ENCODE measurements at regions not wholly inside any gene's neighbourhood (a gene's known extent, or its start where the extent isn't known, plus 50 kb on each side); places are given as distances from the start of the nearest gene placed in this dataset.

GRCh38 chr16:86905302-86905701 lies 327.0 kb downstream of the FOXL1 start:
- WGBS, 2 experiments = 93 to 97% methylated on average over 9 of the region's 9 CpGs
- H3K4me1 ChIP-seq (ENCODE audit: control insufficient read depth, insufficient read depth, low read length) = no peaks in the 10 kb centered on the region

GRCh38 chr16:86906623-86907022 lies 328.3 kb downstream of the FOXL1 start:
- H3K4me1 ChIP-seq (ENCODE audit: control insufficient read depth, insufficient read depth, low read length) = no peaks in the 10 kb centered on the region
- H3K9me3 ChIP-seq (ENCODE audit: control insufficient read depth, low read length) = no peaks in the 10 kb centered on the region
- H3K36me3 ChIP-seq (ENCODE audit: control insufficient read depth, insufficient read depth, low read length) = no peaks in the 10 kb centered on the region
- no peak overlapping the region for H3K4me3 ChIP-seq (ENCODE audit: insufficient read depth, low read depth, low read length)
- no peaks in the 10 kb centered on the region for H3K27me3 ChIP-seq (ENCODE audit: control insufficient read depth, insufficient read depth, low read length, poor library complexity, severe bottlenecking)
- WGBS, 2 experiments = 96% methylated on average over 14 of the region's 14 CpGs
- no peak overlapping the region for H3K27ac ChIP-seq (ENCODE audit: insufficient read depth, low read depth, low read length, poor library complexity, severe bottlenecking)

More at GRCh38 chr16:86905302-86905701, 327.0 kb downstream of the FOXL1 start:
- H3K4me3 ChIP-seq (ENCODE audit: insufficient read depth, low read depth, low read length) = no peak overlapping the region
- H3K27me3 ChIP-seq (ENCODE audit: control insufficient read depth, insufficient read depth, low read length, poor library complexity, severe bottlenecking) = no peaks in the 10 kb centered on the region
- H3K9me3 ChIP-seq (ENCODE audit: control insufficient read depth, low read length) = no peaks in the 10 kb centered on the region
- no peaks in the 10 kb centered on the region for H3K36me3 ChIP-seq (ENCODE audit: control insufficient read depth, insufficient read depth, low read length)
- H3K27ac ChIP-seq (ENCODE audit: insufficient read depth, low read depth, low read length, poor library complexity, severe bottlenecking) = no peak overlapping the region

- H3K27me3 ChIP-seq (ENCODE audit: control insufficient read depth, insufficient read depth, low read length, poor library complexity, severe bottlenecking) = no peaks in the 10 kb centered on the region
- H3K27ac ChIP-seq (ENCODE audit: insufficient read depth, low read depth, low read length, poor library complexity, severe bottlenecking) = no peak overlapping the region
- WGBS, 2 experiments = 92 to 94% methylated on average over 19 of the region's 19 CpGs
- no peaks in the 10 kb centered on the region for H3K4me1 ChIP-seq (ENCODE audit: control insufficient read depth, insufficient read depth, low read length)
- no peak overlapping the region for H3K4me3 ChIP-seq (ENCODE audit: insufficient read depth, low read depth, low read length)
- H3K9me3 ChIP-seq (ENCODE audit: control insufficient read depth, low read length) = no peaks in the 10 kb centered on the region
- no peaks in the 10 kb centered on the region for H3K36me3 ChIP-seq (ENCODE audit: control insufficient read depth, insufficient read depth, low read length)
These were observed 331.2 kb downstream of the FOXL1 start for GRCh38 chr16:86909359-86910160.

GRCh38 chr16:86910161-86910769 lies 331.9 kb downstream of the FOXL1 start:
- Histone ChIP-seq H3K9me3 (ENCODE audit: control insufficient read depth, low read length) (no peaks in the 10 kb centered on the region), H3K4me1 (ENCODE audit: control insufficient read depth, insufficient read depth, low read length) (no peaks in the 10 kb centered on the region), H3K27ac (ENCODE audit: insufficient read depth, low read depth, low read length, poor library complexity, severe bottlenecking) (no peak overlapping the region), H3K27me3 (ENCODE audit: control insufficient read depth, insufficient read depth, low read length, poor library complexity, severe bottlenecking) (no peaks in the 10 kb centered on the region), H3K4me3 (ENCODE audit: insufficient read depth, low read depth, low read length) (no peak overlapping the region), H3K36me3 (ENCODE audit: control insufficient read depth, insufficient read depth, low read length) (no peaks in the 10 kb centered on the region)
- 89 to 93% methylated on average over 16 of the region's 16 CpGs for WGBS, 2 experiments

GRCh38 chr16:86911437-86911958 lies 333.1 kb downstream of the FOXL1 start:
- H3K4me3 ChIP-seq (ENCODE audit: insufficient read depth, low read depth, low read length) = no peak overlapping the region
- H3K36me3 ChIP-seq (ENCODE audit: control insufficient read depth, insufficient read depth, low read length) = no peaks in the 10 kb centered on the region
- no peaks in the 10 kb centered on the region for H3K27me3 ChIP-seq (ENCODE audit: control insufficient read depth, insufficient read depth, low read length, poor library complexity, severe bottlenecking)
- no peaks in the 10 kb centered on the region for H3K4me1 ChIP-seq (ENCODE audit: control insufficient read depth, insufficient read depth, low read length)
- no peak overlapping the region for H3K27ac ChIP-seq (ENCODE audit: insufficient read depth, low read depth, low read length, poor library complexity, severe bottlenecking)
- WGBS, 2 experiments = 97 to 98% methylated on average over 4 of the region's 4 CpGs
- H3K9me3 ChIP-seq (ENCODE audit: control insufficient read depth, low read length) = no peaks in the 10 kb centered on the region

GRCh38 chr16:86913886-86914285 lies 335.5 kb downstream of the FOXL1 start:
- Histone ChIP-seq H3K27ac (ENCODE audit: insufficient read depth, low read depth, low read length, poor library complexity, severe bottlenecking) (no peak overlapping the region), H3K9me3 (ENCODE audit: control insufficient read depth, low read length) (no peaks in the 10 kb centered on the region), H3K27me3 (ENCODE audit: control insufficient read depth, insufficient read depth, low read length, poor library complexity, severe bottlenecking) (no peaks in the 10 kb centered on the region), H3K4me1 (ENCODE audit: control insufficient read depth, insufficient read depth, low read length) (no peaks in the 10 kb centered on the region), H3K36me3 (ENCODE audit: control insufficient read depth, insufficient read depth, low read length) (no peaks in the 10 kb centered on the region), H3K4me3 (ENCODE audit: insufficient read depth, low read depth, low read length) (no peak overlapping the region)
- WGBS, 2 experiments = 91 to 95% methylated on average over 7 of the region's 7 CpGs

- H3K9me3 ChIP-seq (ENCODE audit: control insufficient read depth, low read length) = no peaks in the 10 kb centered on the region
- H3K27ac ChIP-seq (ENCODE audit: insufficient read depth, low read depth, low read length, poor library complexity, severe bottlenecking) = no peak overlapping the region
- H3K36me3 ChIP-seq (ENCODE audit: control insufficient read depth, insufficient read depth, low read length) = no peaks in the 10 kb centered on the region
- H3K4me1 ChIP-seq (ENCODE audit: control insufficient read depth, insufficient read depth, low read length) = no peaks in the 10 kb centered on the region
- 90 to 92% methylated on average over 18 of the region's 18 CpGs for WGBS, 2 experiments
- H3K27me3 ChIP-seq (ENCODE audit: control insufficient read depth, insufficient read depth, low read length, poor library complexity, severe bottlenecking) = no peaks in the 10 kb centered on the region
- H3K4me3 ChIP-seq (ENCODE audit: insufficient read depth, low read depth, low read length) = no peak overlapping the region
These were observed 336.7 kb downstream of the FOXL1 start for GRCh38 chr16:86914876-86915717.

GRCh38 chr16:86917471-86918365 lies 339.4 kb downstream of the FOXL1 start:
- H3K27ac ChIP-seq (ENCODE audit: insufficient read depth, low read depth, low read length, poor library complexity, severe bottlenecking) = no peak overlapping the region
- H3K36me3 ChIP-seq (ENCODE audit: control insufficient read depth, insufficient read depth, low read length) = no peaks in the 10 kb centered on the region
- 95 to 96% methylated on average over 45 of the region's 45 CpGs for WGBS, 2 experiments
- no peaks in the 10 kb centered on the region for H3K9me3 ChIP-seq (ENCODE audit: control insufficient read depth, low read length)
- no peak overlapping the region for H3K4me3 ChIP-seq (ENCODE audit: insufficient read depth, low read depth, low read length)
- no peaks in the 10 kb centered on the region for H3K4me1 ChIP-seq (ENCODE audit: control insufficient read depth, insufficient read depth, low read length)
- H3K27me3 ChIP-seq (ENCODE audit: control insufficient read depth, insufficient read depth, low read length, poor library complexity, severe bottlenecking) = no peaks in the 10 kb centered on the region

- 96 to 97% methylated on average over 9 of the region's 9 CpGs for WGBS, 2 experiments
- H3K27me3 ChIP-seq (ENCODE audit: control insufficient read depth, insufficient read depth, low read length, poor library complexity, severe bottlenecking) = no peaks in the 10 kb centered on the region
- H3K9me3 ChIP-seq (ENCODE audit: control insufficient read depth, low read length) = no peaks in the 10 kb centered on the region
- H3K4me1 ChIP-seq (ENCODE audit: control insufficient read depth, insufficient read depth, low read length) = no peaks in the 10 kb centered on the region
- no peak overlapping the region for H3K27ac ChIP-seq (ENCODE audit: insufficient read depth, low read depth, low read length, poor library complexity, severe bottlenecking)
- H3K36me3 ChIP-seq (ENCODE audit: control insufficient read depth, insufficient read depth, low read length) = no peaks in the 10 kb centered on the region
- H3K4me3 ChIP-seq (ENCODE audit: insufficient read depth, low read depth, low read length) = no peak overlapping the region
These were observed 340.3 kb downstream of the FOXL1 start for GRCh38 chr16:86918637-86919036.
